Mesenchymal stem cell (in vitro differentiated cells and primary cell): ENCODE measurements at regions not wholly inside any gene's neighbourhood (a gene's known extent, or its start where the extent isn't known, plus 50 kb on each side); places are given as distances from the start of the nearest gene placed in this dataset.

Source experiments
- DNase-seq: peaks from one replicate; pipeline ENCODE4 v3.0.0-alpha.2; 2013
- H2AFZ ChIP-seq: one replicate; pipeline ENCODE4 v1.6.1; 2013; ENCODE audit warnings: low read depth, mild to moderate bottlenecking, control low read depth, inconsistent platforms, low read length, moderate library complexity
- H2AK5ac ChIP-seq: 2 replicates; pipeline ENCODE4 v1.6.1; 2013; ENCODE audit warnings: low read length, moderate library complexity, mild to moderate bottlenecking, inconsistent platforms; ENCODE audit not compliant: severe bottlenecking
- H2BK120ac ChIP-seq: one replicate; pipeline ENCODE4 v1.6.1; 2013; ENCODE audit warnings: low read depth, mild to moderate bottlenecking, inconsistent platforms, low read length, moderate library complexity
- H2BK12ac ChIP-seq, 2 experiments: one replicate each; pipeline ENCODE4 v1.6.1; 2013; ENCODE audit warnings: inconsistent platforms in 2 of 2, low read length in 2 of 2, mild to moderate bottlenecking in 2 of 2, moderate library complexity in 2 of 2, control low read depth in 1 of 2
- H2BK15ac ChIP-seq: one replicate; pipeline ENCODE4 v1.6.1; 2013; ENCODE audit warnings: mild to moderate bottlenecking, low read depth, inconsistent platforms; ENCODE audit not compliant: poor library complexity, severe bottlenecking
- H2BK5ac ChIP-seq: 2 replicates; pipeline ENCODE4 v1.6.1; 2013; ENCODE audit warnings: low read depth, mild to moderate bottlenecking, low read length, control low read depth, inconsistent platforms; ENCODE audit not compliant: poor library complexity, severe bottlenecking
- H3K14ac ChIP-seq, 2 experiments: one replicate each; pipeline ENCODE4 v1.6.1; 2013; ENCODE audit warnings: inconsistent platforms in 2 of 2, low read length in 2 of 2, control low read depth in 1 of 2, mild to moderate bottlenecking in 1 of 2, moderate library complexity in 1 of 2
- H3K18ac ChIP-seq, 2 experiments: one replicate each; pipeline ENCODE4 v1.6.1; 2013; ENCODE audit warnings: inconsistent platforms in 2 of 2, low read length in 2 of 2, control low read depth in 1 of 2, low read depth in 1 of 2, mild to moderate bottlenecking in 1 of 2
- H3K23ac ChIP-seq, 2 experiments: one replicate each; pipeline ENCODE4 v1.6.1; 2013; ENCODE audit warnings: inconsistent platforms in 2 of 2, low read length in 2 of 2, mild to moderate bottlenecking in 2 of 2, moderate library complexity in 2 of 2, control low read depth in 1 of 2
- H3K27ac ChIP-seq: 2 replicates; pipeline ENCODE4 v1.5.1; 2013; ENCODE audit warnings: mild to moderate bottlenecking, moderate library complexity, low read length, control low read depth, inconsistent platforms; ENCODE audit not compliant: poor library complexity, severe bottlenecking
- H3K27me3 ChIP-seq, 2 experiments: 2 replicates each; pipeline versions ENCODE4 v1.6.1 to v1.7.0; 2013; ENCODE audit warnings: low read length in 2 of 2, mild to moderate bottlenecking in 2 of 2, moderate library complexity in 2 of 2, control low read depth in 1 of 2, inconsistent platforms in 1 of 2; ENCODE audit not compliant: control insufficient read depth in 1 of 2, insufficient read depth in 1 of 2
- H3K36me3 ChIP-seq, 2 experiments: 2 replicates each; pipeline versions ENCODE4 v1.6.1 to v1.7.0; 2013; ENCODE audit warnings: low read length in 2 of 2, control low read depth in 1 of 2, inconsistent platforms in 1 of 2, low read depth in 1 of 2, mild to moderate bottlenecking in 1 of 2; ENCODE audit not compliant: insufficient read depth in 2 of 2, control insufficient read depth in 1 of 2
- H3K4ac ChIP-seq, 2 experiments: one replicate each; pipeline ENCODE4 v1.6.1; 2013; ENCODE audit warnings: inconsistent platforms in 2 of 2, low read length in 2 of 2, mild to moderate bottlenecking in 2 of 2, moderate library complexity in 2 of 2, control low read depth in 1 of 2, low read depth in 1 of 2
- H3K4me1 ChIP-seq: 2 replicates; pipeline ENCODE4 v1.6.1; 2013; ENCODE audit warnings: low read depth, low read length, control low read depth; ENCODE audit not compliant: control insufficient read depth, insufficient read depth
- H3K4me2 ChIP-seq: 2 replicates; pipeline ENCODE4 v1.6.1; 2013; ENCODE audit warnings: low read length, mild to moderate bottlenecking, inconsistent platforms; ENCODE audit not compliant: poor library complexity, severe bottlenecking
- H3K4me3 ChIP-seq, 2 experiments: 2 replicates each; pipeline versions ENCODE4 v1.5.1 to v1.7.0; 2013; ENCODE audit warnings: low read length in 2 of 2, mild to moderate bottlenecking in 2 of 2, control low read depth in 1 of 2, low read depth in 1 of 2; ENCODE audit not compliant: insufficient read depth in 1 of 2
- H3K79me1 ChIP-seq: replicated peaks from 2 replicates; pipeline ENCODE4 v1.6.1; 2013; ENCODE audit warnings: mild to moderate bottlenecking, control low read depth, low read length, inconsistent platforms; ENCODE audit not compliant: poor library complexity, severe bottlenecking
- H3K9ac ChIP-seq: 2 replicates; pipeline ENCODE4 v1.7.0; 2013; ENCODE audit warnings: mild to moderate bottlenecking, low read length, moderate library complexity
- H3K9me3 ChIP-seq: 2 replicates; pipeline ENCODE4 v1.7.0; 2013; ENCODE audit warnings: mild to moderate bottlenecking, low read length; ENCODE audit not compliant: control insufficient read depth
- H4K8ac ChIP-seq: one replicate; pipeline ENCODE4 v1.6.1; 2013; ENCODE audit warnings: inconsistent platforms, mild to moderate bottlenecking, low read length, moderate library complexity
- H4K91ac ChIP-seq: one replicate; pipeline ENCODE4 v1.6.1; 2013; ENCODE audit warnings: mild to moderate bottlenecking, low read length, inconsistent platforms
- WGBS: methylation state at CpG from one replicate; pipeline ENCODE4 v1.1.7; 2013; ENCODE audit warnings: mixed read lengths; 5-methylcytosine and 5-hydroxymethylcytosine counted together

DNA sequence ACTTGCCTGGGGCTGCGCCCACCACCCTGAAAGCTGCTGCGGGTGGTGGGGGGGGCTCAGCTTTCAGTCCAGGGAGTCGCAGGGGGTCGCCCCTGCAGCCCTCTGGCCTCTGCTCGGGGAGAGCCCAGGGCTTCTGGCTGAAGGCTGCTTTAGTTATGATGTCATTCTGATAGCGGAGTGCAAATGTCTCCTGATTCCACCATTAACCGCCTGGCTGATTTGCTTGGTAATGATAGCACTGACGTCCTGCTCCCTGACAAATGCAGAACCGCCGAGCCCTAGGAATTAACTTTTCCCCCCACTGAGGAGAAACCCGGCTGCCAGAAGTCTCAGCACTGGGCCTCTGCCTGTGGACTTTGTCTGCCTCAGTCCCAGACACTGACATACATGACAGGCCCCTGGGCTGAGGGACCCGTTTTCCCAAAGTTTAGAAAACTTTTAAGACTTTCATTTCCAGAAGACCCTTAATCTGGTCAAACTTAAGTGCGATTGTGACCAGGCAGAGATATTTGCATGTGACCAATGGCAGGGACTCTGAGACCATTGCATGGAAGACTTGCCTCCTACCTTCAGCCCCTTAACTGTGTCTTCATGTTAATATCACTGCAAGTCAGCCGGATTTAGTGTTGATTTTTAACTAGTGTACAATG, 142.5 kb upstream of the ZNF536 start:
- WGBS = 11% methylated on average over 13 of the region's 14 CpGs
- Histone ChIP-seq H4K8ac (no peak overlapping the region), H2AFZ (no peak overlapping the region), H3K4ac (no peak overlapping the region), H2BK12ac (no peak overlapping the region), H3K4me1 (peaks cover 33% of the 10 kb centered on the region), H3K4me3 (no peak overlapping the region), H4K91ac (no peak overlapping the region), H2BK15ac (no peak overlapping the region), H2BK120ac (no peak overlapping the region), H3K18ac (no peak overlapping the region), H2AK5ac (no peak overlapping the region), H3K27ac (no peak overlapping the region), H3K27me3 (peaks cover 63 to 64% of the 10 kb centered on the region in 2 experiments), H3K79me1 (no peaks in the 10 kb centered on the region), H3K4me2 (peak overlapping the region; percentile 34), H3K9me3 (no peaks in the 10 kb centered on the region), H2BK5ac (no peak overlapping the region), H3K14ac (no peak overlapping the region), H3K36me3 (no peaks in the 10 kb centered on the region), H3K9ac (no peak overlapping the region), H3K23ac (no peak overlapping the region)
- DNase-seq = no peak

DNA sequence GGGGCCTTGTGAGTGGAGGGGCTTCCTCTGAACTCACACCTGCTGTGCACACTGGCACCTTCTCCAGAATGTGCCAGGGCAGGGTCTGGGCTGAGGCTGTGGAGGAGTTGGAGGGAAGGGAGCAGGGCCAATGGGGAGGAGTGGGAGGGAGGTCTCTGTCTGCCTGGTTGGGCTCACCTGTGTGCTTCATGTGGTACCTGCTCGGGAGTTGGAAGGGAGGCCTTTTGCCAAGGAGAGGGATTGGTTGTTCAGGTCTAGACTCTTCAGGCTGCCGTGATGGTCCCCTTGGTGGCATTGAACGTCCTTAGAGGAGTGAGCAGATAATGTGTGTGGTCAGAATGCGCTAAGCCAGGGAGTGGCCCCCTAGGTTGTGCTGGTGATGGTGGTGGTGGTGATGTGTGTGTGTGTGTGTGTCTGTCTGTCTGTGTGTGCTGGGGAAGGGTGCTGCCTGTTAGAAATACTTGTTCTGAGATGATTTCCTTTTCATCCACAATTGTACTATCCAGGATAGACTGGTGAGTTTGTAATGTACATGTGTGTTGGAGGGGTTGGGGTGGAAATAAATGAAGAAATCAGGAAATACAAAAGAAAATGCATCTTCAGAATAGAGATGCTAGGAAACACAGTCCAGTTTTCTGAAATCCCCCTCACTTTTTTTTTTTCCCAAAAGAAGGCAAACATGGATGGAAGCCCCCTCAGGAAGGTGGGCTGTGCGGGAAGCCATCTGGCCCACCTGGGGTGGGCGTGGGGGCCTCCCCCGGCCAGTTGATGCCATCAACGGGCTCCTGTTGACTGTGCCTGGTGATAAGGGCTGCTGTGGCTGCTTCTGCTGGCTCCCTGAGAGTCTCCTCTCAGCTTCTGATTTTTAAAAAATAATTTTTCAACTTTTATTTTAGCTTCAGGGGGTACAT, 140.5 kb upstream of the ZNF536 start:
- H3K4me3 ChIP-seq = no peak overlapping the region
- H2BK12ac ChIP-seq = no peak overlapping the region
- no peak overlapping the region for H3K4me2 ChIP-seq
- WGBS = 56% methylated on average over 7 of the region's 8 CpGs
- H3K4ac ChIP-seq = no peak overlapping the region
- no peak overlapping the region for H2AFZ ChIP-seq
- peaks cover 45 to 62% of the 10 kb centered on the region in 2 experiments for H3K27me3 ChIP-seq
- H3K14ac ChIP-seq = no peak overlapping the region
- H2BK15ac ChIP-seq = no peak overlapping the region
- no peak overlapping the region for H4K8ac ChIP-seq
- no peak for DNase-seq
- H3K4me1 ChIP-seq = peaks cover 20% of the 10 kb centered on the region
- H3K27ac ChIP-seq = no peak overlapping the region
- no peak overlapping the region for H3K23ac ChIP-seq
- no peak overlapping the region for H2BK120ac ChIP-seq
- H2AK5ac ChIP-seq = no peak overlapping the region
- no peak overlapping the region for H3K9ac ChIP-seq
- no peaks in the 10 kb centered on the region for H3K79me1 ChIP-seq
- H3K9me3 ChIP-seq = no peaks in the 10 kb centered on the region
- no peak overlapping the region for H3K18ac ChIP-seq
- H3K36me3 ChIP-seq = no peaks in the 10 kb centered on the region
- no peak overlapping the region for H2BK5ac ChIP-seq
- H4K91ac ChIP-seq = no peak overlapping the region

DNA sequence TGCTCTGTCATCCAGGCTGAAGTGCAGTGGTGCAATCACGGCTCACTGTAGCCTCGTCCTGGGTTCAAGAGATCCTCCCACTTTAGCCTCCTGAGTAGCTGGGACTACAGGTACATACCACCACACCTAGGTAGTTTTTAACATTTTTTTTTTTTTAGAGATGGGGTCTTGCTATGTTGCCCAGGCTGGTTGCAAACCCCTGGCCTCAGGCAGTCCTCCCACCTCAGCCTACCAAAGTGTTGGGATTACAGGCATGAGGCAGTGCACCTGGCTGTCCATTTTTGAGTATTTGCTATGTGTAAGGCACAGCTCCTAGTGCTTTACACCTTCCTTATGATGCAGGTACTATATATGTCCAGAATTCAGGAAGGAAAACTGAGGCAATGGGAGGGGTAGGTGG, 138.8 kb upstream of the ZNF536 start:
- Histone ChIP-seq H3K36me3 (no peaks in the 10 kb centered on the region), H3K14ac (no peak overlapping the region), H3K9ac (no peak overlapping the region), H3K79me1 (no peaks in the 10 kb centered on the region), H2BK5ac (no peak overlapping the region), H3K23ac (no peak overlapping the region), H2BK15ac (no peak overlapping the region), H2BK12ac (no peak overlapping the region), H2BK120ac (no peak overlapping the region), H3K4me3 (no peak overlapping the region), H3K4ac (no peak overlapping the region), H3K4me1 (peaks cover 9% of the 10 kb centered on the region), H3K9me3 (no peaks in the 10 kb centered on the region), H2AFZ (no peak overlapping the region), H3K27ac (no peak overlapping the region), H3K27me3 (peaks cover 31 to 54% of the 10 kb centered on the region in 2 experiments), H4K91ac (no peak overlapping the region), H2AK5ac (no peak overlapping the region), H3K4me2 (no peak overlapping the region), H3K18ac (no peak overlapping the region), H4K8ac (no peak overlapping the region)
- no peak for DNase-seq
- WGBS = 44% methylated on average over 2 of the region's 2 CpGs

DNA sequence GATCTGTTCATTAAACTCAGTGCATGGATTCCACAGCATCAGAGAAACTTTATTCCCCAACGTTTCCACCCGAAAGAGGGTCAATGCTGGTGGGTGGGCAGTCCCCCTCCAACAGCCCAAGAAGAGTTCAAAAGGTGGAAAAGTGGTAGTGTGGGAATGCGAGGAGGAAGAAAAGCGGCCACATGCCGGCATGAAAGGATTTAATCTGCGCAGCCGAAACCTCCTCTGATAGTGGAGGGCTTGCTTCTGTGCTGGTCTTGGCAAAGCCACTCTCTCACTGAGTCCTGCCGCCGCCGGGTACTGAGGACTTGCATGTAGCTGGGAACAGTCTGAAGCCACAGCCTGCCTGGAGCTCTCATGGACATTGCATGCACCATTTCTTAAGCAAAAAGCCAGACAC, 136.2 kb upstream of the ZNF536 start:
- no peak overlapping the region for H4K91ac ChIP-seq
- WGBS = 52% methylated on average over 10 of the region's 10 CpGs

More for the DNA sequence above, 136.2 kb upstream of the ZNF536 start:
- Histone ChIP-seq H4K8ac (no peak overlapping the region), H3K23ac (no peak overlapping the region), H3K14ac (no peak overlapping the region), H2BK5ac (no peak overlapping the region), H3K36me3 (no peaks in the 10 kb centered on the region), H3K4me1 (peaks cover 1% of the 10 kb centered on the region), H3K18ac (no peak overlapping the region), H3K4ac (no peak overlapping the region), H3K27ac (no peak overlapping the region), H3K4me3 (no peak overlapping the region), H2BK12ac (no peak overlapping the region), H3K9ac (no peak overlapping the region), H2BK120ac (no peak overlapping the region), H3K27me3 (peaks cover 10 to 34% of the 10 kb centered on the region in 2 experiments), H2AK5ac (no peak overlapping the region), H2BK15ac (no peak overlapping the region), H3K9me3 (no peaks in the 10 kb centered on the region), H3K4me2 (no peak overlapping the region), H2AFZ (no peak overlapping the region), H3K79me1 (no peaks in the 10 kb centered on the region)
- no peak for DNase-seq
